GM12878 (cell line): ENCODE measurements at regions not wholly inside any gene's neighbourhood (a gene's known extent, or its start where the extent isn't known, plus 50 kb on each side); places are given as distances from the start of the nearest gene placed in this dataset.

Experiments
- ATAC-seq: fragments of 200-7000 bp; cut with Tn5 transposase; 3 replicates; pipeline ENCODE4 v1.9.1; 2020; ENCODE audit warnings: mild to moderate bottlenecking, moderate library complexity
- BruUV-seq: library from RNA; stranded (reverse); fragments of 400-500 nt; replicated peaks from 2 replicates; lab custom pipeline; 2021; lab: Mats Ljungman, UMichigan
- CTCF ChIA-PET: fragments of 300-600 bp; sonication (Branson Sonifier 250); formaldehyde crosslinking; extraction: SDS; loops from one replicate; lab custom pipeline; 2021; ENCODE audit warnings: inconsistent platforms; lab: Yijun Ruan, JAX
- POLR2A ChIA-PET: fragments of 350-600 bp; formaldehyde crosslinking; extraction: SDS; loops from one replicate; lab custom pipeline; 2021; ENCODE audit warnings: inconsistent platforms; lab: Charles Lee
- RAD21 ChIA-PET: fragments of 300-600 bp; sonication (Branson Sonifier 250); formaldehyde crosslinking; loops from one replicate; lab custom pipeline; 2023; ENCODE audit warnings: antibody characterized with exemption; ENCODE audit not compliant: unreplicated experiment; lab: Charles Lee
- SMC1A ChIA-PET: fragments of 300-600 bp; sonication (Branson Sonifier 250); formaldehyde crosslinking; loops from one replicate; lab custom pipeline; 2023; ENCODE audit not compliant: unreplicated experiment, uncharacterized antibody; lab: Charles Lee
- DNase-seq: peaks from one replicate; pipeline ENCODE4 v3.0.0-alpha.2; 2011; ENCODE audit warnings: low read depth, low spot score
- FAIRE-seq: peaks from 3 replicates; lab custom pipeline; 2011; peaks lifted over from hg19 to GRCh38; lab: Jason Lieb, UNC
- H2AFZ ChIP-seq: 2 replicates; pipeline ENCODE4 v1.6.0; 2011; ENCODE audit warnings: low read depth, low read length, control low read depth; ENCODE audit not compliant: control insufficient read depth
- H3K27ac ChIP-seq: 2 replicates; pipeline ENCODE4 v1.5.1; 2011; ENCODE audit warnings: control low read depth; ENCODE audit not compliant: control insufficient read depth, insufficient read depth
- H3K27me3 ChIP-seq, 2 experiments: replicated peaks in 1 of 2; 2 replicates each; pipeline versions ENCODE4 v1.6.0 to v1.6.1; 2011; ENCODE audit warnings: low read length in 1 of 2; ENCODE audit not compliant: control insufficient read depth in 2 of 2, insufficient read depth in 2 of 2
- H3K36me3 ChIP-seq, 2 experiments: 2 replicates each; pipeline ENCODE4 v1.5.1; 2011; ENCODE audit warnings: low read length in 1 of 2; ENCODE audit not compliant: control insufficient read depth in 2 of 2, insufficient read depth in 2 of 2
- H3K4me1 ChIP-seq: 2 replicates; pipeline ENCODE4 v1.6.1; 2011; ENCODE audit warnings: mild to moderate bottlenecking, low read length, moderate library complexity, mixed read lengths; ENCODE audit not compliant: control insufficient read depth, insufficient read depth
- H3K4me2 ChIP-seq: 2 replicates; pipeline ENCODE4 v1.6.0; 2011; ENCODE audit warnings: control low read depth; ENCODE audit not compliant: control insufficient read depth, insufficient read depth
- H3K4me3 ChIP-seq: fragments of 200-600 bp; sonication (generic); 2 replicates; pipeline ENCODE4 v1.5.1; 2016
- H3K79me2 ChIP-seq: 2 replicates; pipeline ENCODE4 v1.6.0; 2011; ENCODE audit warnings: low read length; ENCODE audit not compliant: control insufficient read depth, insufficient read depth
- H3K9ac ChIP-seq: 2 replicates; pipeline ENCODE4 v1.8.0; 2011; ENCODE audit warnings: low read length, control low read depth, mixed read lengths; ENCODE audit not compliant: control insufficient read depth, insufficient read depth
- H3K9me3 ChIP-seq: replicated peaks from 3 replicates; pipeline ENCODE4 v1.5.1; 2011; ENCODE audit warnings: mild to moderate bottlenecking, low read length; ENCODE audit not compliant: control insufficient read depth, insufficient read depth
- H4K20me1 ChIP-seq: 2 replicates; pipeline ENCODE4 v1.6.0; 2011; ENCODE audit not compliant: control insufficient read depth, insufficient read depth
- ASH2L ChIP-seq: fragments of 300-600, 200-600 bp; sonication (generic); IDR thresholded peaks from 2 replicates; pipeline ENCODE4 v1.6.1; 2017; ENCODE audit warnings: low read depth, mild to moderate bottlenecking, borderline replicate concordance
- BACH1 ChIP-seq: fragments of 450-650 bp; IDR thresholded peaks from 2 replicates; pipeline ENCODE4 v1.6.1; 2017; ENCODE audit warnings: mild to moderate bottlenecking, borderline replicate concordance
- CBX3 ChIP-seq: fragments of 200-600 bp; sonication (generic); IDR thresholded peaks from 2 replicates; pipeline ENCODE4 v1.6.1; 2016; ENCODE audit warnings: low read depth, borderline replicate concordance
- CREM ChIP-seq: IDR thresholded peaks from 2 replicates; pipeline ENCODE4 v1.6.1; 2014; ENCODE audit warnings: antibody characterized with exemption, low read depth
- EZH2 ChIP-seq: IDR thresholded peaks from 2 replicates; pipeline ENCODE4 v1.6.1; 2012; ENCODE audit warnings: low read depth, mild to moderate bottlenecking, control low read depth, inconsistent platforms, low read length, borderline replicate concordance; ENCODE audit not compliant: control insufficient read depth
- GATAD2B ChIP-seq: fragments of 450-650 bp; conservative IDR thresholded peaks from 2 replicates; pipeline ENCODE4 v1.6.1; 2017; ENCODE audit warnings: low read depth, mild to moderate bottlenecking, moderate library complexity
- IRF4 ChIP-seq: IDR thresholded peaks from 2 replicates; pipeline ENCODE4 v1.6.1; 2011; ENCODE audit warnings: low read depth, low read length
- KDM1A ChIP-seq: fragments of 200-600 bp; sonication (generic); IDR thresholded peaks from 2 replicates; pipeline ENCODE4 v1.6.1; 2016; ENCODE audit warnings: borderline replicate concordance
- KLF5 ChIP-seq: fragments of 450-650 bp; IDR thresholded peaks from 2 replicates; pipeline ENCODE4 v1.6.1; 2014; ENCODE audit warnings: mild to moderate bottlenecking; ENCODE audit not compliant: partially characterized antibody
- MTA3 ChIP-seq: IDR thresholded peaks from 2 replicates; pipeline ENCODE4 v1.6.1; 2012; ENCODE audit warnings: low read length, inconsistent platforms, borderline replicate concordance
- NBN ChIP-seq: fragments of 450-650 bp; IDR thresholded peaks from 2 replicates; pipeline ENCODE4 v1.6.1; 2016
- POLR2AphosphoS5 ChIP-seq: IDR thresholded peaks from 2 replicates; pipeline ENCODE4 v1.6.1; 2011; ENCODE audit warnings: mild to moderate bottlenecking, low read length, inconsistent platforms
- POU2F2 ChIP-seq: IDR thresholded peaks from 3 replicates; pipeline ENCODE4 v1.6.1; 2011; ENCODE audit warnings: low read depth, mild to moderate bottlenecking, low read length, borderline replicate concordance
- RFX5 ChIP-seq: IDR thresholded peaks from 2 replicates; pipeline ENCODE4 v1.6.1; 2011; ENCODE audit warnings: low read depth, low read length, improper control_type of control experiment
- SIN3A ChIP-seq: IDR thresholded peaks from 2 replicates; pipeline ENCODE4 v1.6.1; 2012; ENCODE audit warnings: low read depth, low read length, improper control_type of control experiment
- SREBF1 ChIP-seq: IDR thresholded peaks from 2 replicates; pipeline ENCODE4 v1.6.1; 2012; ENCODE audit warnings: mild to moderate bottlenecking, low read length
- SREBF2 ChIP-seq: IDR thresholded peaks from 2 replicates; pipeline ENCODE4 v1.6.1; 2012; ENCODE audit warnings: mild to moderate bottlenecking, low read length
- ZBED1 ChIP-seq: IDR thresholded peaks from 2 replicates; pipeline ENCODE4 v1.6.1; 2016; ENCODE audit warnings: borderline replicate concordance
- ZNF217 ChIP-seq: fragments of 450-650 bp; IDR thresholded peaks from 2 replicates; pipeline ENCODE4 v1.6.1; 2017; ENCODE audit warnings: antibody characterized with exemption, mild to moderate bottlenecking
- ZNF24 ChIP-seq: fragments of 450-650 bp; IDR thresholded peaks from 2 replicates; pipeline ENCODE4 v1.6.1; 2017; ENCODE audit warnings: antibody characterized with exemption, mild to moderate bottlenecking
- WGBS: methylation state at CpG from one replicate; pipeline ENCODE4 v1.1.6; 2016; ENCODE audit warnings: low lambda C conversion rate; ENCODE audit not compliant: insufficient replicate concordance, insufficient coverage; ENCODE audit errors: missing lambda C conversion rate; 5-methylcytosine and 5-hydroxymethylcytosine counted together
- in situ Hi-C: fragments of 300-500 bp; cut with MboI; formaldehyde crosslinking; loops from 9 replicates; pipeline ENCODE4 v1.14.3; 2018; ENCODE audit warnings: mixed read lengths
- intact Hi-C: fragments of 100-400 bp; cut with micrococcal nuclease; formaldehyde crosslinking; loops from one replicate; pipeline ENCODE4 v1.14.2; 2022; ENCODE audit not compliant: unreplicated experiment

- no peak overlapping the region for H3K4me2 ChIP-seq
- no peaks in the 10 kb centered on the region for H3K9me3 ChIP-seq
- no peak overlapping the region for H3K27ac ChIP-seq
- ATAC-seq = no peak
- H3K4me1 ChIP-seq = no peaks in the 10 kb centered on the region
- no peaks in the 10 kb centered on the region for H4K20me1 ChIP-seq
- TF ChIP-seq SREBF1 (no peak), POU2F2 (no peak), RFX5 (no peak), BACH1 (no peak), GATAD2B (no peak), NBN (no peak), CBX3 (no peak), ZBED1 (no peak), KLF5 (no peak), IRF4 (no peak), KDM1A (no peak), SIN3A (no peak), MTA3 (no peak), ZNF24 (no peak), ASH2L (no peak), ZNF217 (no peak), POLR2AphosphoS5 (no peak), EZH2 (no peak), CREM (no peak), SREBF2 (no peak)
- TF ChIP-seq, all 136 proteins: peak for 0
- in situ Hi-C loops = no loop called here
- ChIA-PET SMC1A (no interaction called here), RAD21 (no interaction called here), POLR2A (no interaction called here), CTCF (no interaction called here)
- H3K4me3 ChIP-seq = no peak overlapping the region
- intact Hi-C loops = no loop called here
- no peaks in the 10 kb centered on the region for H3K36me3 ChIP-seq
- FAIRE-seq (no peak), DNase-seq (no peak)
- H3K9ac ChIP-seq = no peak overlapping the region
- BruUV-seq = no TSS peak
- 95% methylated on average over 1 of the region's 1 CpG for WGBS
- no peaks in the 10 kb centered on the region for H3K27me3 ChIP-seq
- no peak overlapping the region for H2AFZ ChIP-seq
- H3K79me2 ChIP-seq = no peaks in the 10 kb centered on the region
These were observed 55.0 kb upstream of the RFX7 start for GRCh38 chr15:56298723-56299122.
